Endothelial cell of umbilical vein (primary cell): ENCODE measurements at regions not wholly inside any gene's neighbourhood (a gene's known extent, or its start where the extent isn't known, plus 50 kb on each side); places are given as distances from the start of the nearest gene placed in this dataset.

ENCODE experiments used
- BruUV-seq: library from RNA; stranded (reverse); fragments of 400-500 nt; replicated peaks from 2 replicates; lab custom pipeline; 2021; lab: Mats Ljungman, UMichigan
- CTCF ChIA-PET: fragments of 300-600, 350-600 bp; sonication (Branson Sonifier 250); formaldehyde crosslinking; loops from one replicate; lab custom pipeline; 2021; ENCODE audit warnings: antibody characterized with exemption, inconsistent platforms; lab: Charles Lee
- POLR2A ChIA-PET: fragments of 300-600, 350-600 bp; sonication (Branson Sonifier 250); formaldehyde crosslinking; loops from one replicate; lab custom pipeline; 2021; ENCODE audit warnings: antibody characterized with exemption, inconsistent platforms; lab: Charles Lee
- DNase-seq: peaks from one replicate; pipeline ENCODE4 v3.0.0-alpha.2; 2011; ENCODE audit warnings: low read depth, low spot score
- FAIRE-seq: peaks from 2 replicates; lab custom pipeline; 2011; peaks lifted over from hg19 to GRCh38; lab: Jason Lieb, UNC
- H2AFZ ChIP-seq: 2 replicates; pipeline ENCODE4 v1.6.0; 2012; ENCODE audit warnings: low read depth, low read length, control low read depth, inconsistent platforms
- H3K27ac ChIP-seq: 2 replicates; pipeline ENCODE4 v1.5.1; 2011; ENCODE audit warnings: low read depth, mild to moderate bottlenecking, control low read depth, low read length, moderate library complexity; ENCODE audit not compliant: insufficient read depth
- H3K27me3 ChIP-seq, 2 experiments: 2 replicates each; pipeline versions ENCODE4 v1.6.0 to v1.6.1; 2011; ENCODE audit warnings: low read length in 2 of 2, mixed read lengths in 1 of 2; ENCODE audit not compliant: control insufficient read depth in 2 of 2, insufficient read depth in 2 of 2
- H3K36me3 ChIP-seq, 2 experiments: 2 replicates in 1 of 2; 3 replicates in 1 of 2; pipeline ENCODE4 v1.5.1; 2011; ENCODE audit warnings: low read length in 2 of 2, mild to moderate bottlenecking in 1 of 2, moderate library complexity in 1 of 2; ENCODE audit not compliant: control insufficient read depth in 2 of 2, insufficient read depth in 2 of 2; ENCODE audit errors: extremely low read depth in 1 of 2
- H3K4me1 ChIP-seq: 3 replicates; pipeline ENCODE4 v1.5.1; 2011; ENCODE audit warnings: mild to moderate bottlenecking, low read length; ENCODE audit not compliant: control insufficient read depth, insufficient read depth; ENCODE audit errors: extremely low read depth
- H3K4me2 ChIP-seq: 2 replicates; pipeline ENCODE4 v1.6.1; 2011; ENCODE audit warnings: low read length, control low read depth, mixed read lengths; ENCODE audit not compliant: insufficient read depth
- H3K4me3 ChIP-seq, 3 experiments: fragments of 200-600 bp in 1 of 3; sonication (generic), shearing (Covaris generic) in 1 of 3; replicated peaks in 1 of 3; 2 replicates each; pipeline ENCODE4 v1.5.1; 2011 to 2016; ENCODE audit warnings: control low read depth in 3 of 3, low read length in 3 of 3, mild to moderate bottlenecking in 2 of 3, inconsistent platforms in 1 of 3, low read depth in 1 of 3, moderate library complexity in 1 of 3; ENCODE audit not compliant: insufficient read depth in 1 of 3
- H3K79me2 ChIP-seq: 2 replicates; pipeline ENCODE4 v1.6.0; 2012; ENCODE audit warnings: low read length, inconsistent platforms; ENCODE audit not compliant: control insufficient read depth, insufficient read depth
- H3K9ac ChIP-seq: replicated peaks from 2 replicates; pipeline ENCODE3; 2011; ENCODE audit warnings: low read length, control low read depth; ENCODE audit not compliant: insufficient read depth; ENCODE audit errors: extremely low read depth
- H3K9me1 ChIP-seq: replicated peaks from 3 replicates; pipeline ENCODE4 v1.6.0; 2011; ENCODE audit warnings: mild to moderate bottlenecking, low read length; ENCODE audit not compliant: control insufficient read depth, insufficient read depth; ENCODE audit errors: extremely low read depth
- H3K9me3 ChIP-seq: replicated peaks from 2 replicates; pipeline ENCODE4 v1.5.1; 2012; ENCODE audit warnings: low read length, inconsistent platforms; ENCODE audit not compliant: control insufficient read depth, insufficient read depth
- H4K20me1 ChIP-seq: replicated peaks from 2 replicates; pipeline ENCODE3; 2011; ENCODE audit warnings: mild to moderate bottlenecking, low read length; ENCODE audit not compliant: control insufficient read depth, insufficient read depth; ENCODE audit errors: extremely low read depth
- EZH2 ChIP-seq: IDR thresholded peaks from 2 replicates; pipeline ENCODE4 v1.6.1; 2012; ENCODE audit warnings: borderline replicate concordance, low read depth, mild to moderate bottlenecking, moderate library complexity, low read length, inconsistent platforms; ENCODE audit not compliant: severe bottlenecking
- FOS ChIP-seq: IDR thresholded peaks from 2 replicates; pipeline ENCODE4 v1.6.1; 2011; ENCODE audit warnings: mild to moderate bottlenecking, low read length, moderate library complexity, borderline replicate concordance; ENCODE audit not compliant: insufficient read depth
- GATA2 ChIP-seq: IDR thresholded peaks from 2 replicates; pipeline ENCODE4 v1.7.0; 2011; ENCODE audit warnings: low read depth, mild to moderate bottlenecking, moderate library complexity, mixed read lengths, low read length; ENCODE audit not compliant: insufficient read length, insufficient read depth
- JUN ChIP-seq: IDR thresholded peaks from 2 replicates; pipeline ENCODE4 v1.6.1; 2011; ENCODE audit warnings: borderline replicate concordance, low read depth; ENCODE audit not compliant: insufficient read length, insufficient read depth
- MYC ChIP-seq: IDR thresholded peaks from one replicate; pipeline ENCODE4 v1.6.1; 2011; ENCODE audit warnings: mild to moderate bottlenecking, low read depth, low read length
- POLR2A ChIP-seq: IDR thresholded peaks from 2 replicates; pipeline ENCODE4 v1.6.1; 2012; ENCODE audit warnings: low read depth, mild to moderate bottlenecking, control low read depth, low read length
- POLR2AphosphoS5 ChIP-seq: IDR thresholded peaks from 2 replicates; pipeline ENCODE4 v1.6.1; 2012; ENCODE audit warnings: low read depth, mild to moderate bottlenecking, control low read depth, low read length, moderate library complexity; ENCODE audit not compliant: insufficient read depth
- dilution Hi-C: fragments of 300-500 bp; cut with MboI; formaldehyde crosslinking; loops from one replicate; pipeline ENCODE4 v1.15.0; 2019; ENCODE audit warnings: low sequenced_read_pairs; ENCODE audit not compliant: extremely low pct_ligation_motif_present
- intact Hi-C: fragments of 100-400 bp; cut with micrococcal nuclease; formaldehyde crosslinking; loops from one replicate; pipeline ENCODE4 v1.10.0; 2022
- TF ChIP-seq, protein P1 (sequence below), 2 donors: IDR thresholded peaks; 1 replicate in 1 of 2; 2 replicates in 1 of 2; pipeline ENCODE4 v1.5.1; 2011; ENCODE audit warnings: low read length in 2 of 2, mild to moderate bottlenecking in 2 of 2, moderate library complexity in 2 of 2, control low read depth in 1 of 2, inconsistent platforms in 1 of 2, low read depth in 1 of 2; ENCODE audit not compliant: insufficient read depth in 1 of 2; ENCODE audit errors: extremely low read depth in 1 of 2
- TF ChIP-seq, protein P2 (sequence below): IDR thresholded peaks from 2 replicates; pipeline ENCODE4 v1.6.1; 2011; ENCODE audit not compliant: insufficient read depth, insufficient read length

DNA sequence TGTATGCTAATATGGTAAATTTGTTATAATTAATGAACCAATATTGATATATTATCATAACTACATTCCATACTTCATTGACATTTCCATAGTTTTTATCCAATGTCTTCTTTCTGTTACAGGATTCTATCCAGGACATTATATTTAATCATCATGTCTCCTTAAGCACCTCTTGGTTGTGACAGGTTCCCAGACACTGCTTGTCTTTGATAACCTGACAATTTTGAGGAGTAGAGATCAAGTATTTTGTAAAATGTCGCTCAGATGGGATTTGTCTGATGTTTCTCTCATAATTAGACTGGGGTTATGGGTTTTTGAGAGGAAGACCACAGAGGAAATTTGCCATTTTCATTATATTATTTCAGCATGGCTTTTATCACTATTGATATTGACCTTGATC, 317.4 kb downstream of the PLOD2 start:
- intact Hi-C loops, result no loop called here
- CTCF ChIA-PET, result no interaction called here
- Histone ChIP-seq H3K27me3 (no peaks in the 10 kb centered on the region), H3K27ac (no peak overlapping the region), H3K9me3 (no peaks in the 10 kb centered on the region), H3K4me2 (no peak overlapping the region), H3K79me2 (no peaks in the 10 kb centered on the region), H3K9ac (no peak overlapping the region), H3K9me1 (no peaks in the 10 kb centered on the region), H2AFZ (no peak overlapping the region), H3K36me3 (no peaks in the 10 kb centered on the region), H3K4me3 (no peak overlapping the region), H3K4me1 (no peaks in the 10 kb centered on the region), H4K20me1 (no peaks in the 10 kb centered on the region)
- TF ChIP-seq POLR2A (no peak), FOS (no peak), GATA2 (no peak), MYC (no peak), POLR2AphosphoS5 (no peak)
- TF ChIP-seq, protein P1, sequence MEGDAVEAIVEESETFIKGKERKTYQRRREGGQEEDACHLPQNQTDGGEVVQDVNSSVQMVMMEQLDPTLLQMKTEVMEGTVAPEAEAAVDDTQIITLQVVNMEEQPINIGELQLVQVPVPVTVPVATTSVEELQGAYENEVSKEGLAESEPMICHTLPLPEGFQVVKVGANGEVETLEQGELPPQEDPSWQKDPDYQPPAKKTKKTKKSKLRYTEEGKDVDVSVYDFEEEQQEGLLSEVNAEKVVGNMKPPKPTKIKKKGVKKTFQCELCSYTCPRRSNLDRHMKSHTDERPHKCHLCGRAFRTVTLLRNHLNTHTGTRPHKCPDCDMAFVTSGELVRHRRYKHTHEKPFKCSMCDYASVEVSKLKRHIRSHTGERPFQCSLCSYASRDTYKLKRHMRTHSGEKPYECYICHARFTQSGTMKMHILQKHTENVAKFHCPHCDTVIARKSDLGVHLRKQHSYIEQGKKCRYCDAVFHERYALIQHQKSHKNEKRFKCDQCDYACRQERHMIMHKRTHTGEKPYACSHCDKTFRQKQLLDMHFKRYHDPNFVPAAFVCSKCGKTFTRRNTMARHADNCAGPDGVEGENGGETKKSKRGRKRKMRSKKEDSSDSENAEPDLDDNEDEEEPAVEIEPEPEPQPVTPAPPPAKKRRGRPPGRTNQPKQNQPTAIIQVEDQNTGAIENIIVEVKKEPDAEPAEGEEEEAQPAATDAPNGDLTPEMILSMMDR (IDR thresholded peaks at IDR 0.05; ENCODE audit: extremely low read depth in 1 of 2, insufficient read depth in 1 of 2, low read depth in 1 of 2, low read length in 2 of 2), result no peak
- TF ChIP-seq, protein P2, sequence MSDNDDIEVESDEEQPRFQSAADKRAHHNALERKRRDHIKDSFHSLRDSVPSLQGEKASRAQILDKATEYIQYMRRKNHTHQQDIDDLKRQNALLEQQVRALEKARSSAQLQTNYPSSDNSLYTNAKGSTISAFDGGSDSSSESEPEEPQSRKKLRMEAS, result no peak
- no TSS peak for BruUV-seq
- FAIRE-seq (no peak), DNase-seq (no peak)
- POLR2A ChIA-PET, result no interaction called here
- dilution Hi-C loops, result no loop called here

DNA sequence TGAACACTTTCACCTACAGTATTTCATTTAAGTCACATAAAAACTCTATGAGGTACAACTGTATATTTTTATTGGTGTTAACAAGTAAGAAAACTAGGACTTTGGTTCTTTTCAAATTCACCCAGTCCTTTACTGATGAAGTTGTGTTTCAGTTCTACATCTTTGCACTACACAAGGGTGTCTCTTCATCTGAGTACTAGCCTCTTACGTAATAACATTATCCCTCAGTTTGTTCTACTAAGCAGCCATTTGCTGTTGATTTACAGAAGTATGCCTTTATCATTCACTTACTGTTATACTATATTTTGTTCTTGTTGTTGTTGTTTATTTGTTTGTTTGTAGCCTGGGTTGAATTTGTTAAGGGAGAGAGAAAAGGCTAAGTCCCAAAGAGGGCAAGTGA, 311.9 kb downstream of the PLOD2 start:
- H3K9me3 ChIP-seq, result no peaks in the 10 kb centered on the region
- no peaks in the 10 kb centered on the region for H3K9me1 ChIP-seq
- H4K20me1 ChIP-seq, result no peaks in the 10 kb centered on the region
- H3K27ac ChIP-seq, result no peak overlapping the region
- POLR2A ChIA-PET, result no interaction called here
- no peak overlapping the region for H3K4me3 ChIP-seq
- FAIRE-seq (no peak), DNase-seq (no peak)
- dilution Hi-C loops, result no loop called here
- intact Hi-C loops, result no loop called here
- H3K27me3 ChIP-seq, result no peaks in the 10 kb centered on the region
- no peaks in the 10 kb centered on the region for H3K36me3 ChIP-seq
- TF ChIP-seq, protein P2, result no peak
- TF ChIP-seq GATA2 (no peak), MYC (no peak), POLR2AphosphoS5 (no peak), JUN (no peak), FOS (no peak), EZH2 (no peak)
- CTCF ChIA-PET, result interaction anchor here (1.7 kb wide), 1 partner anchor 9 kb away, joined by 4 read pairs; no protein-coding TSS in a partner anchor
- H3K9ac ChIP-seq, result no peak overlapping the region
- H3K4me2 ChIP-seq, result no peak overlapping the region
- BruUV-seq, result no TSS peak
- H3K79me2 ChIP-seq, result no peaks in the 10 kb centered on the region
- H2AFZ ChIP-seq, result no peak overlapping the region
- no peaks in the 10 kb centered on the region for H3K4me1 ChIP-seq
